ENCODE measurements at regions not wholly inside any gene's neighbourhood (a gene's known extent, or its start where the extent isn't known, plus 50 kb on each side); places are given as distances from the start of the nearest gene placed in this dataset.

DNA sequence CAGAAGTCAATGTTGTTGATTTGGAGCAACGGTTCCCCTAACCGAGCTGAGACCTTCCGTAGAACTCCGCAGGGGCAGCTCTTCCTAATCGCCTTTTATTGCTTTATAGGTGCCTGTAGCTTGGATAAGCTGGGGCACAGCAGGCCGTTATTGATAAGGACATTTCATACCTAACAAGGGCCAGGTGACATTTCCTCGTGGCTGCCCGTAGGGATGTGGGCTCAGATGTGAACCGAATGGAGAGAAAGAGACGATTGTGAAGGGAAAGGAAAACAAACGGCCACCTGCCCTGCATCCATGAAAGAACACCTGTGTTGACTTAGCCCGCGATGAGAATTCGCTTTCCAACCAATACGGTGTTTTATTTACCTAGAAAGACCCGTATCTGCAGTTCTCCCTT lies 53.3 kb upstream of the DACT2 start:
- TF ChIP-seq, protein P1, sequence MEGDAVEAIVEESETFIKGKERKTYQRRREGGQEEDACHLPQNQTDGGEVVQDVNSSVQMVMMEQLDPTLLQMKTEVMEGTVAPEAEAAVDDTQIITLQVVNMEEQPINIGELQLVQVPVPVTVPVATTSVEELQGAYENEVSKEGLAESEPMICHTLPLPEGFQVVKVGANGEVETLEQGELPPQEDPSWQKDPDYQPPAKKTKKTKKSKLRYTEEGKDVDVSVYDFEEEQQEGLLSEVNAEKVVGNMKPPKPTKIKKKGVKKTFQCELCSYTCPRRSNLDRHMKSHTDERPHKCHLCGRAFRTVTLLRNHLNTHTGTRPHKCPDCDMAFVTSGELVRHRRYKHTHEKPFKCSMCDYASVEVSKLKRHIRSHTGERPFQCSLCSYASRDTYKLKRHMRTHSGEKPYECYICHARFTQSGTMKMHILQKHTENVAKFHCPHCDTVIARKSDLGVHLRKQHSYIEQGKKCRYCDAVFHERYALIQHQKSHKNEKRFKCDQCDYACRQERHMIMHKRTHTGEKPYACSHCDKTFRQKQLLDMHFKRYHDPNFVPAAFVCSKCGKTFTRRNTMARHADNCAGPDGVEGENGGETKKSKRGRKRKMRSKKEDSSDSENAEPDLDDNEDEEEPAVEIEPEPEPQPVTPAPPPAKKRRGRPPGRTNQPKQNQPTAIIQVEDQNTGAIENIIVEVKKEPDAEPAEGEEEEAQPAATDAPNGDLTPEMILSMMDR (conservative IDR thresholded peaks at IDR 0.05; ENCODE audit: low read length), result no peak
- no peak for TF ChIP-seq EZH2phosphoT487 (IDR thresholded peaks at IDR 0.05; ENCODE audit: borderline replicate concordance)

All from Loucy (cell line).